Ishikawa (cell line): ENCODE measurements at regions not wholly inside any gene's neighbourhood (a gene's known extent, or its start where the extent isn't known, plus 50 kb on each side); places are given as distances from the start of the nearest gene placed in this dataset.

Experiments used
- CEBPB ChIP-seq: IDR thresholded peaks from 2 replicates; pipeline ENCODE4 v1.6.1; 2012
- CREB1 ChIP-seq: IDR thresholded peaks from 2 replicates; pipeline ENCODE4 v1.6.1; 2012; ENCODE audit warnings: low read depth
- EGR1 ChIP-seq: IDR thresholded peaks from 2 replicates; pipeline ENCODE4 v1.6.1; 2012
- EP300 ChIP-seq: IDR thresholded peaks from 2 replicates; pipeline ENCODE4 v1.6.1; 2012; ENCODE audit warnings: borderline replicate concordance
- FOXM1 ChIP-seq: IDR thresholded peaks from 2 replicates; pipeline ENCODE4 v1.6.1; 2012; ENCODE audit warnings: low read depth, borderline replicate concordance
- NFIC ChIP-seq: IDR thresholded peaks from 2 replicates; pipeline ENCODE4 v1.6.1; 2012
- RAD21 ChIP-seq: IDR thresholded peaks from 2 replicates; pipeline ENCODE4 v1.6.1; 2012; ENCODE audit warnings: low read depth
- TAF1 ChIP-seq: IDR thresholded peaks from 2 replicates; pipeline ENCODE4 v1.6.1; 2012; ENCODE audit warnings: low read depth, mild to moderate bottlenecking
- TCF12 ChIP-seq: IDR thresholded peaks from 2 replicates; pipeline ENCODE4 v1.6.1; 2012; ENCODE audit warnings: low read depth
- TEAD4 ChIP-seq: IDR thresholded peaks from 2 replicates; pipeline ENCODE4 v1.6.1; 2012
- YY1 ChIP-seq: IDR thresholded peaks from 2 replicates; pipeline ENCODE4 v1.6.1; 2012; ENCODE audit warnings: low read depth
- ZBTB7A ChIP-seq: IDR thresholded peaks from 2 replicates; pipeline ENCODE4 v1.6.1; 2012; ENCODE audit warnings: low read depth
- TF ChIP-seq, protein P1 (sequence below): IDR thresholded peaks from 2 replicates; pipeline ENCODE4 v1.6.1; 2012
- TF ChIP-seq, protein P2 (sequence below): IDR thresholded peaks from 2 replicates; pipeline ENCODE4 v1.6.1; 2012
- TF ChIP-seq, protein P3 (sequence below): IDR thresholded peaks from 2 replicates; pipeline ENCODE4 v1.6.1; 2012; ENCODE audit warnings: low read depth, mild to moderate bottlenecking

DNA sequence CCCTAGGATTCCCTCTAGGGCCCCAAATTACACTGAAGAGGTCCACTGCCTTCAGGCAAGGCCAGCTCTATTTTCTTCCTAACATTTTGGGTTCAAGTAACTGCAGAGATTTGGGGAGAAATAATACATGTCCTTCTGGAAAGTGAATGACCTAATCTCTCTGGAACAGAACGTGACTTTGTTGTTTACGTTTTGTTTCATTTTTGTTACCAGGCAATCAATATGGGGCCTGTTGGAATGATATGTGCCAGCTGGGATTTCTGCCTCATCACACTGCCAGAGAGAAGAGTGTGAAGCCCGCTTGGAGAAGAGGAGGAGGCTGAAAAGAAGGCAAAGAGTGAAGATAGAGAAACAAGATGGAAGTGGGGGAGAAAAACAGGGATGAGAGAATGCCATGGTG, 116.7 kb downstream of the FASLG start:
- no peak for TF ChIP-seq TAF1
- TF ChIP-seq, protein P1, sequence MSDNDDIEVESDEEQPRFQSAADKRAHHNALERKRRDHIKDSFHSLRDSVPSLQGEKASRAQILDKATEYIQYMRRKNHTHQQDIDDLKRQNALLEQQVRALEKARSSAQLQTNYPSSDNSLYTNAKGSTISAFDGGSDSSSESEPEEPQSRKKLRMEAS, result no peak
- no peak for TF ChIP-seq TCF12
- no peak for TF ChIP-seq CREB1
- TF ChIP-seq EP300, result no peak
- no peak for TF ChIP-seq ZBTB7A
- TF ChIP-seq YY1, result no peak
- no peak for TF ChIP-seq TEAD4
- TF ChIP-seq, protein P2, sequence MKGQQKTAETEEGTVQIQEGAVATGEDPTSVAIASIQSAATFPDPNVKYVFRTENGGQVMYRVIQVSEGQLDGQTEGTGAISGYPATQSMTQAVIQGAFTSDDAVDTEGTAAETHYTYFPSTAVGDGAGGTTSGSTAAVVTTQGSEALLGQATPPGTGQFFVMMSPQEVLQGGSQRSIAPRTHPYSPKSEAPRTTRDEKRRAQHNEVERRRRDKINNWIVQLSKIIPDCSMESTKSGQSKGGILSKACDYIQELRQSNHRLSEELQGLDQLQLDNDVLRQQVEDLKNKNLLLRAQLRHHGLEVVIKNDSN, result no peak
- no peak for TF ChIP-seq NFIC
- TF ChIP-seq CEBPB, result no peak
- no peak for TF ChIP-seq FOXM1
- TF ChIP-seq, protein P3, sequence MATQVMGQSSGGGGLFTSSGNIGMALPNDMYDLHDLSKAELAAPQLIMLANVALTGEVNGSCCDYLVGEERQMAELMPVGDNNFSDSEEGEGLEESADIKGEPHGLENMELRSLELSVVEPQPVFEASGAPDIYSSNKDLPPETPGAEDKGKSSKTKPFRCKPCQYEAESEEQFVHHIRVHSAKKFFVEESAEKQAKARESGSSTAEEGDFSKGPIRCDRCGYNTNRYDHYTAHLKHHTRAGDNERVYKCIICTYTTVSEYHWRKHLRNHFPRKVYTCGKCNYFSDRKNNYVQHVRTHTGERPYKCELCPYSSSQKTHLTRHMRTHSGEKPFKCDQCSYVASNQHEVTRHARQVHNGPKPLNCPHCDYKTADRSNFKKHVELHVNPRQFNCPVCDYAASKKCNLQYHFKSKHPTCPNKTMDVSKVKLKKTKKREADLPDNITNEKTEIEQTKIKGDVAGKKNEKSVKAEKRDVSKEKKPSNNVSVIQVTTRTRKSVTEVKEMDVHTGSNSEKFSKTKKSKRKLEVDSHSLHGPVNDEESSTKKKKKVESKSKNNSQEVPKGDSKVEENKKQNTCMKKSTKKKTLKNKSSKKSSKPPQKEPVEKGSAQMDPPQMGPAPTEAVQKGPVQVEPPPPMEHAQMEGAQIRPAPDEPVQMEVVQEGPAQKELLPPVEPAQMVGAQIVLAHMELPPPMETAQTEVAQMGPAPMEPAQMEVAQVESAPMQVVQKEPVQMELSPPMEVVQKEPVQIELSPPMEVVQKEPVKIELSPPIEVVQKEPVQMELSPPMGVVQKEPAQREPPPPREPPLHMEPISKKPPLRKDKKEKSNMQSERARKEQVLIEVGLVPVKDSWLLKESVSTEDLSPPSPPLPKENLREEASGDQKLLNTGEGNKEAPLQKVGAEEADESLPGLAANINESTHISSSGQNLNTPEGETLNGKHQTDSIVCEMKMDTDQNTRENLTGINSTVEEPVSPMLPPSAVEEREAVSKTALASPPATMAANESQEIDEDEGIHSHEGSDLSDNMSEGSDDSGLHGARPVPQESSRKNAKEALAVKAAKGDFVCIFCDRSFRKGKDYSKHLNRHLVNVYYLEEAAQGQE, result no peak
- TF ChIP-seq RAD21, result no peak
- TF ChIP-seq EGR1, result no peak

DNA sequence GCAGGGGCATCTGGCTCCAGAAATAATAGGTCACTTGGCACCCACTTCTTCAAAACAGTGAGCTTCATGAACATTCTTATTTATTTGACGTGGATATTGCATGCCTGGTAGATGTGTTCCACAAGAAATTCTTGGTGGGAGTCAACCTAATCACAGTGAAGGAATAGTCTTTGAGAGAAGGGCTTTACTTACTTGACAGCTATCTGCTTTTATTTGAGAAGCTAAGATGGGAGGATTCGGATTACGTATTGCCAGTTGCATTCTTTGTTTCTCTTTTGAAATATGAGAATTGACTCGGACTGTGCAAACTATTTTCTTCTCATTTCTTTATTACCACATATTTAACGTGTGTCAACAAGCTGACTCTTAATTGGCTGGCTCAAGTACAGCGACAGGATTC, 117.2 kb downstream of the FASLG start:
- TF ChIP-seq TEAD4 (no peak), EGR1 (no peak), TAF1 (no peak), TCF12 (no peak), ZBTB7A (no peak), RAD21 (no peak), CREB1 (no peak)
- TF ChIP-seq, protein P3, result no peak
- TF ChIP-seq, protein P2, result no peak

DNA sequence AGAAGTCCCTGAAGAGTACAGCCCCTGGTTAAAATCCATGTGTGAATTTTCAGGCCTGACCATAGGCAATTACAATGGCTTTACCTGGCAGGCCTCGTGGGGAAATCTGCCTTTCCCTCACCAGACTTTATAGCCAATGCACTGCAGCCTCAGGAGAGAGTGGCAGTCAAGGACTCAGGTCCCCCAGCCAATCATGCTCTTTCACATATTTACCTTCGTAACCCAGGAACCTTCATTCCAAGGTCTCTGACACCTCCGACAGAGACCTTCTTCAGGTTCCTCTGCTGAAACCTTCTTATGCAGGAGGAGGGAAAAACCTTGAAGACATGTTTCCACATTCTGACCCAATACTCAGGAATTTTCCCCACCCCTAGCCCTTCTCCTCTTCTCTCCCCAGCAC, 118.9 kb downstream of the FASLG start:
- TF ChIP-seq FOXM1 (no peak), EGR1 (no peak)
- TF ChIP-seq, protein P3, result no peak

DNA sequence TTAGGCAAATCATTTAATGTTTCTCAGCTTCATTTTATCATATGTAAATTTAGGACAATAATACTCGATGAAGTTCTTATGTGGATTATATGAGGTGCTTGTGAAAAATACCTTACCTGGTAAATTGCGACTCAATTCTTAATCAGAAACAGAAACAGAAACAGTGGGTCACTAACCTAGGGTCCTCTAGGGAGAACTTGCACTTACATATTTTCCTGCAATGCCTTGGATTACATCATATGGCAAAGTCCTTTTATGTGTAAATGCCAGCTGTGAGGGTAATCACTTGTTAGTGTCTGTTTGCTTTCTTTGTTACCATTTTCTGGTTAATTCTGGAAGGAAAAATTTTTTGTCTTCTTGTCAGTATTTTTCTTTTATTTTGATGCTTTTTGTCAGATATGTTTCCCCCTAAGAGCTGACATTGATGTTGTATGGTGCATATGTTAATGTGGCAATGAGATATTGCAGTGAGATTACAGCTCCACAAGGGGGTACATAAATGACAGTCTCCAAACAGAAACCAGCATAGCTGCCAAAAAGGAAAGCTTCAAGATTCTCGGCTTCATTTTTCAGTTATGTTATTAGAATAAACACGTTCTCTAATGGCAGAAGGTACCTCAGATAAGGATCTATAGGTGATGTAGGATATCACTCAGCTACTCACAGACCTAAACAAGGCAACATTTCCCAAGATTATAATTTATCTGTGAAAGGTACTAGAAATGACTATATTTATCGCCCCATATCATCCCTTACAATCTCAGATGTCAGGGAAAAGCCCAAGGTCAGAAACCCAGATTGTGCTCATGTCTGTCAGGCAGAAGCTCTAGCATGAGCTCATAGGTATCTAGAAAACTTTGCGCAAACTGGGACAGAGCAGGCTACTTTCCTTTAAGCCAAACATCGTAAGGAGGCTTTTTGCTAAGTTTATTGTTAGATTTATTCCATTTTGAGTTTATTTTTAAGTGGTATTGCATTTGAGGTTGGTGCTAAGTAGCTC, 119.9 kb downstream of the FASLG start:
- TF ChIP-seq YY1, result no peak
- TF ChIP-seq, protein P1, result no peak
- TF ChIP-seq CEBPB, result no peak
- TF ChIP-seq, protein P2, result no peak
- TF ChIP-seq EP300, result no peak
- no peak for TF ChIP-seq CREB1
- no peak for TF ChIP-seq TEAD4
- TF ChIP-seq, protein P3, result no peak
- TF ChIP-seq TAF1, result no peak
- no peak for TF ChIP-seq FOXM1
- TF ChIP-seq TCF12, result no peak
- TF ChIP-seq ZBTB7A, result no peak
- TF ChIP-seq RAD21, result no peak
- TF ChIP-seq NFIC, result no peak
- no peak for TF ChIP-seq EGR1
